ENCODE measurements at regions not wholly inside any gene's neighbourhood (a gene's known extent, or its start where the extent isn't known, plus 50 kb on each side); places are given as distances from the start of the nearest gene placed in this dataset.

DNA sequence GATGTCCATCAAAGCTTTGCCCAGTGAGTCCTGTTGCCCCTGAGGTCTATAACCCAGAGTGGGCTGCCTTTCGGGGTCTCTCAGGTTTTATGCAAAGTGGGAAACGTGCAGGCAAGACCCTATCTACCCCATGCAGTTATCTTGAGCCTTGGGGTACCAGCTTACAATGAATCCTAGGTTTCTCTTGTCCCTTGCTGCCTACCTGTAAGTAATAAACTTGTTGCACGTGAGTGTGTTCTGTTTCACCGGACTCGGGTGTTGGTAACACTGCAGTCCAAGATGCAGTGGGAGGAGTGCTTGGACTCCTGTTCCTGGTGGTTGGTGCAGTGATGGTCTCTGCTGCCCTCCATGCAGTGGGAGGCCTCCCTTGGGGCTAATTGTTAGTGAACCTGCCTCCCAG, 85.6 kb upstream of the ALDH1B1 start:
- FAIRE-seq, result no peak
- no peak for ATAC-seq
- H3K4me1 ChIP-seq, result no peaks in the 10 kb centered on the region
- H3K9me3 ChIP-seq, result no peaks in the 10 kb centered on the region
- no peak for DNase-seq (ENCODE audit: low read depth in 1 of 2, low spot score in 1 of 2)
- ChIA-PET CTCF (no interaction called here), POLR2A (no interaction called here)
- TF ChIP-seq FOXS1 (CRISPR knock-in tag; IDR thresholded peaks at IDR 0.05) (no peak), NPAS2 (CRISPR knock-in tag; IDR thresholded peaks at IDR 0.05; ENCODE audit: borderline replicate concordance) (no peak), RCOR1 (IDR thresholded peaks at IDR 0.05; ENCODE audit: low read depth, low read length) (no peak), SMC3 (IDR thresholded peaks at IDR 0.05) (no peak), EHMT2 (IDR thresholded peaks at IDR 0.05; ENCODE audit: low read depth) (no peak), HOXB5 (CRISPR knock-in tag; IDR thresholded peaks at IDR 0.05) (no peak), FOSL2 (IDR thresholded peaks at IDR 0.05) (no peak), FOSL2 (CRISPR knock-in tag; IDR thresholded peaks at IDR 0.05) (no peak), EP300 (IDR thresholded peaks at IDR 0.05) (no peak), HEYL (CRISPR knock-in tag; IDR thresholded peaks at IDR 0.05) (no peak), CHD4 (IDR thresholded peaks at IDR 0.05; ENCODE audit: borderline replicate concordance) (no peak), RARB (CRISPR knock-in tag; IDR thresholded peaks at IDR 0.05) (no peak), CEBPB (IDR thresholded peaks at IDR 0.05) (no peak), POLR2A (IDR thresholded peaks at IDR 0.05; ENCODE audit: low read length) (no peak), RFX5 (IDR thresholded peaks at IDR 0.05) (no peak)
- TF ChIP-seq, protein P1, sequence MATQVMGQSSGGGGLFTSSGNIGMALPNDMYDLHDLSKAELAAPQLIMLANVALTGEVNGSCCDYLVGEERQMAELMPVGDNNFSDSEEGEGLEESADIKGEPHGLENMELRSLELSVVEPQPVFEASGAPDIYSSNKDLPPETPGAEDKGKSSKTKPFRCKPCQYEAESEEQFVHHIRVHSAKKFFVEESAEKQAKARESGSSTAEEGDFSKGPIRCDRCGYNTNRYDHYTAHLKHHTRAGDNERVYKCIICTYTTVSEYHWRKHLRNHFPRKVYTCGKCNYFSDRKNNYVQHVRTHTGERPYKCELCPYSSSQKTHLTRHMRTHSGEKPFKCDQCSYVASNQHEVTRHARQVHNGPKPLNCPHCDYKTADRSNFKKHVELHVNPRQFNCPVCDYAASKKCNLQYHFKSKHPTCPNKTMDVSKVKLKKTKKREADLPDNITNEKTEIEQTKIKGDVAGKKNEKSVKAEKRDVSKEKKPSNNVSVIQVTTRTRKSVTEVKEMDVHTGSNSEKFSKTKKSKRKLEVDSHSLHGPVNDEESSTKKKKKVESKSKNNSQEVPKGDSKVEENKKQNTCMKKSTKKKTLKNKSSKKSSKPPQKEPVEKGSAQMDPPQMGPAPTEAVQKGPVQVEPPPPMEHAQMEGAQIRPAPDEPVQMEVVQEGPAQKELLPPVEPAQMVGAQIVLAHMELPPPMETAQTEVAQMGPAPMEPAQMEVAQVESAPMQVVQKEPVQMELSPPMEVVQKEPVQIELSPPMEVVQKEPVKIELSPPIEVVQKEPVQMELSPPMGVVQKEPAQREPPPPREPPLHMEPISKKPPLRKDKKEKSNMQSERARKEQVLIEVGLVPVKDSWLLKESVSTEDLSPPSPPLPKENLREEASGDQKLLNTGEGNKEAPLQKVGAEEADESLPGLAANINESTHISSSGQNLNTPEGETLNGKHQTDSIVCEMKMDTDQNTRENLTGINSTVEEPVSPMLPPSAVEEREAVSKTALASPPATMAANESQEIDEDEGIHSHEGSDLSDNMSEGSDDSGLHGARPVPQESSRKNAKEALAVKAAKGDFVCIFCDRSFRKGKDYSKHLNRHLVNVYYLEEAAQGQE (IDR thresholded peaks at IDR 0.05), result no peak
- TF ChIP-seq, protein P2, sequence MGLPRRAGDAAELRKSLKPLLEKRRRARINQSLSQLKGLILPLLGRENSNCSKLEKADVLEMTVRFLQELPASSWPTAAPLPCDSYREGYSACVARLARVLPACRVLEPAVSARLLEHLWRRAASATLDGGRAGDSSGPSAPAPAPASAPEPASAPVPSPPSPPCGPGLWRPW (IDR thresholded peaks at IDR 0.05), result no peak
- TF ChIP-seq, protein P3, sequence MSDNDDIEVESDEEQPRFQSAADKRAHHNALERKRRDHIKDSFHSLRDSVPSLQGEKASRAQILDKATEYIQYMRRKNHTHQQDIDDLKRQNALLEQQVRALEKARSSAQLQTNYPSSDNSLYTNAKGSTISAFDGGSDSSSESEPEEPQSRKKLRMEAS (IDR thresholded peaks at IDR 0.05), result no peak
- TF ChIP-seq, protein P4, sequence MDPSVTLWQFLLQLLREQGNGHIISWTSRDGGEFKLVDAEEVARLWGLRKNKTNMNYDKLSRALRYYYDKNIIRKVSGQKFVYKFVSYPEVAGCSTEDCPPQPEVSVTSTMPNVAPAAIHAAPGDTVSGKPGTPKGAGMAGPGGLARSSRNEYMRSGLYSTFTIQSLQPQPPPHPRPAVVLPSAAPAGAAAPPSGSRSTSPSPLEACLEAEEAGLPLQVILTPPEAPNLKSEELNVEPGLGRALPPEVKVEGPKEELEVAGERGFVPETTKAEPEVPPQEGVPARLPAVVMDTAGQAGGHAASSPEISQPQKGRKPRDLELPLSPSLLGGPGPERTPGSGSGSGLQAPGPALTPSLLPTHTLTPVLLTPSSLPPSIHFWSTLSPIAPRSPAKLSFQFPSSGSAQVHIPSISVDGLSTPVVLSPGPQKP (IDR thresholded peaks at IDR 0.05; ENCODE audit: low read depth, low read length), result no peak
- H3K27ac ChIP-seq, result no peak overlapping the region
- WGBS (ENCODE audit: missing lambda C conversion rate), result 62% methylated on average over 5 of the region's 5 CpGs
- no peak overlapping the region for H3K4me3 ChIP-seq
- H3K4me2 ChIP-seq, result no peak overlapping the region

DNA sequence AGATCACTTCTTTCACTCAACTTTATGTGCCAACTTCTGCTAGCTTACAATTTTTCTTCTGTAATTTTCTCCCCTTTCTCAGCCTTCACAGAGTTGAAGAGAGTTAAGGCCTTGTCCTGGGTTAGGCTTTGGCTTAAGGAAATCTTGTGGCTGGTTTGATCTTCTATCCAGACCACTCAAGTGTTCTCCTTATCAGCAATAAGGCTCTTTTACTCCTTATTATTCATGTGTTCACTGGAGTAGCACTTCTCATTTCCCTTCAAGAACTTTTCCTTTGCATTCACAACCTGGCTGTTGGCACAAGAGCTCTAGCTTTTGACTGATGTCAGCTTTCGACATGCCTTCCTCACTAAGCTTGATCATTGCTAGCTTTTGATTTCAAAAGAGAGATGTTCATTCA, 86.9 kb upstream of the ALDH1B1 start:
- H3K4me3 ChIP-seq, result no peak overlapping the region
- no peak for DNase-seq (ENCODE audit: low read depth in 1 of 2, low spot score in 1 of 2)
- H3K4me2 ChIP-seq, result no peak overlapping the region
- FAIRE-seq, result no peak
- H3K9me3 ChIP-seq, result no peaks in the 10 kb centered on the region
- 94% methylated on average over 1 of the region's 1 CpG for WGBS (ENCODE audit: missing lambda C conversion rate)
- no peak overlapping the region for H3K27ac ChIP-seq
- POLR2A ChIA-PET, result no interaction called here
- ATAC-seq, result no peak
- H3K4me1 ChIP-seq, result no peaks in the 10 kb centered on the region
- CTCF ChIA-PET, result no interaction called here
- TF ChIP-seq POLR2A (IDR thresholded peaks at IDR 0.05; ENCODE audit: low read length), result no peak
- no peak for TF ChIP-seq CHD2 (IDR thresholded peaks at IDR 0.05; ENCODE audit: low read length, partially characterized antibody)
- no peak for TF ChIP-seq TFCP2L1 (CRISPR knock-in tag; IDR thresholded peaks at IDR 0.05)
- no peak for TF ChIP-seq ZFP36 (IDR thresholded peaks at IDR 0.05; ENCODE audit: borderline replicate concordance, partially characterized antibody)
- no peak for TF ChIP-seq MAFK (IDR thresholded peaks at IDR 0.05; ENCODE audit: partially characterized antibody)
- TF ChIP-seq HOXA7 (CRISPR knock-in tag; IDR thresholded peaks at IDR 0.05), result no peak
- TF ChIP-seq, protein P5, sequence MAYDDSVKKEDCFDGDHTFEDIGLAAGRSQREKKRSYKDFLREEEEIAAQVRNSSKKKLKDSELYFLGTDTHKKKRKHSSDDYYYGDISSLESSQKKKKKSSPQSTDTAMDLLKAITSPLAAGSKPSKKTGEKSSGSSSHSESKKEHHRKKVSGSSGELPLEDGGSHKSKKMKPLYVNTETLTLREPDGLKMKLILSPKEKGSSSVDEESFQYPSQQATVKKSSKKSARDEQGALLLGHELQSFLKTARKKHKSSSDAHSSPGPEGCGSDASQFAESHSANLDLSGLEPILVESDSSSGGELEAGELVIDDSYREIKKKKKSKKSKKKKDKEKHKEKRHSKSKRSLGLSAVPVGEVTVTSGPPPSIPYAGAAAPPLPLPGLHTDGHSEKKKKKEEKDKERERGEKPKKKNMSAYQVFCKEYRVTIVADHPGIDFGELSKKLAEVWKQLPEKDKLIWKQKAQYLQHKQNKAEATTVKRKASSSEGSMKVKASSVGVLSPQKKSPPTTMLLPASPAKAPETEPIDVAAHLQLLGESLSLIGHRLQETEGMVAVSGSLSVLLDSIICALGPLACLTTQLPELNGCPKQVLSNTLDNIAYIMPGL (CRISPR knock-in tag; IDR thresholded peaks at IDR 0.05; ENCODE audit: borderline replicate concordance), result no peak
- TF ChIP-seq RAD21 (conservative IDR thresholded peaks at IDR 0.05 in 1 of 2, IDR thresholded peaks at IDR 0.05 in 1 of 2), result no peak
- TF ChIP-seq, protein P2 (IDR thresholded peaks at IDR 0.05), result no peak
- TF ChIP-seq BCL3 (IDR thresholded peaks at IDR 0.05), result no peak
- TF ChIP-seq, protein P4 (IDR thresholded peaks at IDR 0.05; ENCODE audit: low read depth, low read length), result no peak
- no peak for TF ChIP-seq SREBF2 (IDR thresholded peaks at IDR 0.05)
- TF ChIP-seq, protein P3 (IDR thresholded peaks at IDR 0.05), result no peak
- TF ChIP-seq MAZ (IDR thresholded peaks at IDR 0.05; ENCODE audit: borderline replicate concordance, low read depth, low read length), result no peak
- no peak for TF ChIP-seq EP300 (IDR thresholded peaks at IDR 0.05)

Data from A549 (cell line).